CMK (cell line): ENCODE measurements at regions not wholly inside any gene's neighbourhood (a gene's known extent, or its start where the extent isn't known, plus 50 kb on each side); places are given as distances from the start of the nearest gene placed in this dataset.
"Not testable (repeated sequence)": the region's sequence is repeated elsewhere in the genome, so short reads cannot be mapped to it uniquely, and the experiment has no call there.

ENCODE experiments used
- DNase-seq: peaks from one replicate; pipeline ENCODE4 v3.0.0-alpha.2; 2010; ENCODE audit warnings: low read depth

DNA sequence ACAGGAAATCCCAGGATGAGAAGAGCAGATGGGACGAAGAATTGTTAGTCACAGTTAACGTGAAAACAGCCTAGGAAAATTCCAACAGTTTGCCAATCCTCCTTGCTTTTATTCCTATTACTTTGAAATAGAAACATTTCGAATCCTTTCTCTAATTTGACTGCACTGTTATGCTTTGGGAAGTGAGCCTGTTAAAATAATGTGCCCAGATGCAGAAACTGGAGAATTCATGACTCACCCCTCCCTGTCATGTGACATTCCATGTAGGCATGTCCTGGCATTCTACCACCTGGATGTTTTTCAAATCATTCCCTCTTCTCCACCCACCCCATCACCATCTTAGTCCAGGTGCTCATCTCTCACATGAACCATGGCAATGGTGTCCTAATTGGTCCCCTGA is 107.3 kb downstream of the MINAR1 start:
- no peak for DNase-seq

DNA sequence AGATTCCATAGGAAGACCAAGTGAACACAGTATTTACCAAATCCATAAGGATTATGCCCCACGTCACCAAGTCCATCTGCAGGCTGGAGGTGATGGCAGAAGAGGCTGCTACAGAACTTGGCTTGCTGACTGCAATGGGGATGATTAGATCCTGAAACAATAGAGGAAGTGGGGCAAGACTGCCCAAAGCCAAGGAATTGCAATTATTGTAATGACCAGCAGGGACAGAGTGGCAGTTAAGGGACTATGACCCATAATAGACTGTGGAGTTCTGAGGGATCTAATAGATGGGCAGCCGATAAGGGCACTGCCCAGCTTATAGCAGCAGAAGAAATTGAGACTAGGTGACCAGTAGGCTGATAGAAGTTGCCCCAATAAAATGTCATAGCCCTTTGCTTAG is 108.4 kb downstream of the MINAR1 start:
- peak; percentile 5 for DNase-seq

DNA sequence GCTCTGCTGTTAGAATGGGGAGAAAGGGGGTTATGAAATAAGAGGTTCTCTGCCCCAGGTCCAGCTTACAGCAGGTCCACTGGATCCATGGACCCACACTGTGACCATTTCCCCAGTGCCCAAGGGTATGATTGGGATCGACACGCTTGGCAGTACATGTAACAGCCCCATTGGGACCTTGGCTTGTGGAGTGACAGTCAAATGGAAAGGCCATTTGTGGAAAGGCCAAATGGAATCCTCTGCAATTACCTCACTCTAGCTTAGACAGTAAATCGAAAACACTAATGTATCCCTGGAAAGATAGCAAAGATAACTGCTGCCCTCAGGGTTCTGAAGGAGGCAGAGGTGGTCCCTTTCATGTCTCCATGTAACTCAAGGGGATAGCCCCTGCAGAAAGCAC is 109.1 kb downstream of the MINAR1 start:
- no peak for DNase-seq

DNA sequence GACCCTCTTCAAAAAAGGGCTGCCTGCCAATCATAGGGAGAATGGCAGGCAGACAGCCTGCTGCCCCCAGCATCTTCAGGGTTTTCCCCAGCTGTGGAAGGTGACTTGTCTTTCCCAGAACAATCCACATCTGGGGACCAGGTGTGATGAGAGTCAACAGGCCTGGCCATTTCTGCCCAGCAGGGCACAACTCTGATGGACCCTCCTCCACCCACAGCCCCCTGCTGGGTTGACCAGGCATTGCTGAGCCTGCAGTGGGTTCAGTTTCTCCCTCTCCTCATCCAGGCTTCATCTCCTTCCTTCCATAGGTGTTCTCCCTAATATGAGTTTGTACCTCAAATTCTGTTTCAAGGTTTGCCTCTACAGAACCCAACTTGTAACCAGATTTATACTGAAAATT is 111.0 kb downstream of the MINAR1 start:
- no peak for DNase-seq

DNA sequence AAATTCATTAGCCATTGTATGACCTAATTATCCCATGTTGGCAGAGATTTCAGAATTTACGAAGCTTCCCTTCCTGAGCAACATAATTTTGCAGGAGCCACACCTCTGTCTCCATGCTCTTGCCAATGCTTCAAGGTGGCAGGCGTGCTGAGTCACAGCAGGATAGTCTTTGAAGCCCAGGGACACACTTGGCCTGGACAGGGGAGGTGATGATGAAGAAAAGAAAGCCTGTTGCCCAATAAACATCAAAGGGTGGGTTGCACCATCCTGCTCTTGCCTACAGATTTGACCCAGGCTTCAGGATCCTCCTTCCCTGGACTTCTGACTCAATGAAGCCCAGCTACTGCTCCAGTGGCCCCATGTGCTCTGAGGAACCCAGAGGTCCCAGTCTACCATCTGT is 117.1 kb downstream of the MINAR1 start:
- no peak for DNase-seq

DNA sequence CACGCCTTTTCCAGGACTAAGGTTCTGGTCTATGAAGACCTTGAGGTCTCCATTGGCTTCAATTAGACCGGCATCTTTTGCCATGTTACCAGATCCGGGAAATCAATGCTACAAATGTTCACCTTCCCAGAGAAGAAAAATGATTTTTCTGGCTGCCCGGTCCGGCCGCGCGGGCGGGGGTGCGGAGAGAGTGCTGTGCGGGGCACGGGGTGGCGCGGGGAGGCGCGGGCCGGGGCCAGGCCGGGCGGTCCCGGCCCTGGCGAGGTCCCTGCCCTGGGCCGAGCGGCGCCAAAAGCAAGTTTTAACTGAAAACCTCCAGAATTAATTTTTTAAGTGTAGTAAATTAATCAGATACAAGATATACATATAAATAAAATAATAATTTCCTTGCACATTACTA is 128.2 kb downstream of the MINAR1 start:
- no peak for DNase-seq

DNA sequence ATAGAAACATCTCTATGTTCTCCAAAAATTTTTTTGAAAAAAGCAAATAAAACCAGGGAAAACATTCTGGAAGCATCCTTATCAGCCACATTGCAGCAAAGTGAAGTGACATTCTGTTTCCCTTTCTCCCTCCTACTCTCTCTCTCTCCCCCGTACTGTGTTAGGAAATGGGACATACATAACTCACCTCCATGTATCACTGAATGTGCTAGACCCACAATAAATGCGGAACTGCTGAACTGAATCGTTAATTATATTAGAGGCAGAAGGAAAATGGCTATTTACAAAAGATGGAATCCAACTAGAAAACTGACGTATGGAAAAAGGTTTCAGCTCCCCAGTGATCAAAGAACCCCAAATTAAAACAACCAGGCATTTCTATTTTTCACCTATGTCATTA is 129.8 kb downstream of the MINAR1 start:
- DNase-seq, result no peak

DNA sequence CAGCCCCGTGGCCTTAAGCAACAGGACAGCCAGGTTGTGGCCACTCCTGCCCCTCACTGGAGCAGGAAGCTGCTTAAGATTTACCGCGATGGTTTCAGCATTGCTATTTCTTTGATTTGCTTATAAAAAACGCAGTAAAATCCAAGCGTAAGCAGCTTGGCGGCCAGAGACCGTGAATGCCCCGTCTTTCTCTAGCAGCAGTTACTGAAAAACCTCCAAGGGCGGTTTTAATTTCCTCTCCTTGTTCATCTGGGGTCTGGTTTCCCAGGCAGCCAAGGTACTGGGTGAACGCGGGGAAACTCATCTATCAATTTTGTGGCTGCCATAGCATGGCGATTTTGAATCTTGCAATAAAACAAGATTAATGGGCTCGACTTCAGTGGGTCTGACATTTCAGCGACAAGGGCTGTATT is 130.3 kb downstream of the MINAR1 start:
- no peak for DNase-seq

DNA sequence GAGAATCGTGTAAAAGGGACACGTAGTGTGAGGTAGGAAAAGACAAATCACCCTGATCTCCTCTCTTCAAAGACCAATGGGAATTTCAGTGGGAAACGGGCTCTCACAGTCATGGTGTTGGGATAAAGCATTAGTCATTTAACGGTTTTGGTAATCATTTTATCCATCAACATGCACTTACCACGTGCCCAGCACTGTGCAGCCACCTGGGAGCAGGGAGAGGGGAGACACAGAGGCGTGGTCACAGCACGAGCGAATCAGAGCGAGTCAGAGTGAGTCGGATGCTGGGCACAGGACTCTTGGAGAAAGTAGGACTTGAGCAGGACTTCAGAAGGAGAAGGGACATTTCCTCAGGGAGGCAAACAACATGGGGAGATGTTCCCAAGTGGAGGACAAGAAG is 130.8 kb downstream of the MINAR1 start:
- no peak for DNase-seq

DNA sequence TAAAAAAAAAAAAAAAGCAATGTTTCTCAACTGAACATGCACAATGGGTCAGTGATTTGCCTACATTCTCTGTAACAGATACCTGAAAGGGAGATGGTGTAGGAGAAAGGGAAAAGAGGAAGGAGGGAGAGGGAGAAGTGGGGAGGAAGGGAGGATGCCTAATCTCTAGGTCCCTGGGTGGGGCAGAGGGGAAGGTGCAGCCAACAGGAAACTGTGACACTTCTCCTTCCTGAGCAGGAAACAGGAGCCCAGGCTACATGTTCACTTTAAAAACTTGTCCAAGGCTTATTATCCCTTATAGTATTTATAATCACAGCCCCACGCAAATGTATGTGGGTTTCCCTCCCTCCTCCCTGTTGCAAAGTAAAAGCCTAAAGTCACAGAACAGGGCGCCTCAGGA is 137.9 kb downstream of the MINAR1 start:
- DNase-seq, result no peak

DNA sequence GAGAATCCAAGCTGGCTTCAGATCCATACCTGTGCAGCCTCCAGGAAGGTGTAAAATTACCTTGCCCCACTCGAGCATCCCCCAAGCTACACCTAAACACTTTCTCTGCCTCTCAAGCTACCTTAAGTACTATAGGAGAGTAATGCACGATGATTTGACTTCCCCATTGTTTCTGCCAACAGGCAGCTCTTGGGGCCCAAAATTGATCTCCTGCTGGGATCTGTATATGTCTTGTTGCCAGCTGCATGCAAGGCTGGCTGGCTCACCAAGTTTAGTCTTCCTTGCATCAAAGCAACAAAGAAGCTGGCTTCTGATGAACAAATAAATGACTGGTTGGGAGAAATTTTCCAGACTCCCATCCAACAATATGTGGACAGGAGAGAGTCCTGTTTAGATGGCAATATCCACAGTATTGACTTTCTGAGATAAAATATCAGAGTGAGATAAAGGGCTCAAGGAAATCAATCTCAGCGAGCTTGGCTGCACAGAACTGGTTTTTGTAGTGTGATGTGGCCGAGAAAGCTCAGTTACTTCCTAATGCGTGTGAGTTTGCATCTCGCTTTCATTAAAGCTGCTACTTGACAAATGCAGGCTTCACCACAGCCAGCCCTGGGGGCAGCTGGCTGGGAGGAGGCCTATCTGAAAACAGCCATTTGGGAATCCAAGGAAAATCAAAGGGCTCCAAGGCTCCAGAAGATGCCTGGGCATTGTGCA is 140.7 kb downstream of the MINAR1 start:
- no peak for DNase-seq

DNA sequence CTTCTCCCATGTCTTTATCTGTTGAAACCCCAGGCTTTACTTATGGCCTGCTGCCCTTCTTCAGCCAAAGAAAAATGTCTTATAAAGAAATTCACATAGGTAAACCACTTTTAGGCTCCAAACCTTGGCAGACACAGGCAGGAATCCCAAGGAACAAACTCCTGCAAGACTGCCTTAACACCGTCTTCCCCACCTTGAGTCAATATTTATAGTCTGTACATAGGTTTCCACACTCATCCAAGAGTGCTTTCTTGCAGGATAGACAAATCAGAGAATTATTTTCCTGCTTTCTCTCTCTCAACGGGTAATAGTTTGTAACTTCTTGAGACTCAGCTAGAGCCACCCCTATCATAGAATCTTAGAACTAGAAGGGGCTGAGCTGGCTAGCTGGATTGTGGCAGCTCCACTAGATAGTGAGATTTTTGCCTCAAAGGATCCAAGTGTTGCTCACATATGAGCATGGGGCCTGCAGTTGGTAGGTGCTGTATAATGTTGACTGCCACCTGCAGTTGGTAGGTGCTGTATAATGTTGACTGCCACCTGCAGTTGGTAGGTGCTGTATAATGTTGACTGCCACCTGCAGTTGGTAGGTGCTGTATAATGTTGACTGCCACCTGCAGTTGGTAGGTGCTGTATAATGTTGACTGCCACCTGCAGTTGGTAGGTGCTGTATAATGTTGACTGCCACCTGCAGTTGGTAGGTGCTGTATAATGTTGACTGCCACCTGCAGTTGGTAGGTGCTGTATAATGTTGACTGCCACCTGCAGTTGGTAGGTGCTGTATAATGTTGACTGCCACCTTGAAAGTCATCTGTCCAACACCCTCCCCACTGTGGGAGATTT is 142.5 kb downstream of the MINAR1 start:
- DNase-seq, result not testable (repeated sequence)

DNA sequence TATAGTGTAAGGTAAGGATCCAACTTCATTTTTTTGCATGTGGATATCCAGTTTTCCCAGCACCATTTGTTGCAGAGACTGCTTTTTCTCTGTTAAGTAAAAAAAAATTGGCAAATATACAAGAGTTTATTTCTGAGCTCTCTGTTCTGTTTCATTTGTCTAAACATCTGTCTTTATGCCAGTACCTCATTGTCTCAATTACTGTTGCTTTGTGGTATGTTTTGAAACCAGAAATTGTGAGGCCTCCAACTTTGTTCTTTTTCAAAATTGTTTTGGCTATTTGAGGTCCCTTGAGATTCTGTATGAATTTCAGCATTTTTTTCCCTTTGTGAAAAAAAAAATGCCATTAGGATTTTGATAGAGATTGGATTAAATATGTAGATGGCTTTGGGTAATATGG is 150.5 kb downstream of the MINAR1 start:
- DNase-seq, result no peak

DNA sequence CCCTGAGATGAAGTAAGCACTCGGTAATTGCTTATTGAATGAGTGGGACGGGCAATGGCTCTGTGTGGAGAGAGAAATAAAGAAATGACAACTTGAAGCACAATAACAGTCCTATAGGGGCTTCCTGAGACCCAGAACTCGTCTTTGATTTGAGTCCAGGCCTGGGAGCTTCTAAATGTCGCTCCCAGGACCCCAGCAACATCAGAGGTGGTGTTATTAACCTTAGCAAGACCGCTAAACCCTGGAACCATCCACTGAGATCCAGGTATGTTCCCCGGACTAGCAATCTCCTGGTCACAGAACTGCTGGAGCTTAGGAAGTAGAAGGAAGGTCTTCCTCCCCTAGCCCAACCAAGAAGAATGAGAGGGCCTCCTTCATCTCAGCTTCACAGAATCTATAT is 160.0 kb downstream of the MINAR1 start:
- DNase-seq, result no peak

DNA sequence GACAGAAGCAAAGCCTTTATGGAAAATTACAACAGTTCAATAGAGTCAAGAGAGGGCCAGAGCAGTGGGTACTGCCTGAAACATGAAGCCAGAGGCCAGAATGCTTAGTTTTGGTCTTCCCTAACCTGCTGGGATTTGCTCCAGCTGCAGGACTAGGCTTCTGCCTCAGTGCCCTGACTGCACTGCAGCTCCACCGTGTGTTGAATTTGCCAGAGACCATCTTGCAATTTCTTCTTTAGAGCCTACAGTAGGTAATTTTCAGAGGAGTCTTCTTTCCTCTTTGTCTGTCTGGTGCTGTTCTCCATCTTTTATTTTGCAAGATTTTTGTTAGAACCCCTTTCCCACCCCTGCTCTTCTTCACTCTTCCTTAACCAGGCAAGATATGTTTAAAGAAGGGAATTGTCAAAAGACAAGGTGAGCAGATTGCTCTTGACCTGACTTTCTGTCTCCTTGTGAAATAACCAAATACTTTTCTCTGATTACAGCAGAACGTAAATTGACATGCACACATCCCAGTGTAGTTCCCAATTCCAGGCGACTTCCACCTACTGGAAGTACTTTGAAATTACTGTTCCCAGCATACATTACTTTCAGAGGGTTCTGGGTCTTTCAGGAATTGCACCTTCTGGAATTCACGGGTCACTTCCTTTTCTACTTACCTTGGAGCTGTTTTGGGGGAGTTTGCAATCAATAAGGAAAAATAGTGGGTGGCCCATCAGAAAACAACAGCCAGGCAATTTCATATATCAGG is 161.2 kb downstream of the MINAR1 start:
- DNase-seq, result no peak

DNA sequence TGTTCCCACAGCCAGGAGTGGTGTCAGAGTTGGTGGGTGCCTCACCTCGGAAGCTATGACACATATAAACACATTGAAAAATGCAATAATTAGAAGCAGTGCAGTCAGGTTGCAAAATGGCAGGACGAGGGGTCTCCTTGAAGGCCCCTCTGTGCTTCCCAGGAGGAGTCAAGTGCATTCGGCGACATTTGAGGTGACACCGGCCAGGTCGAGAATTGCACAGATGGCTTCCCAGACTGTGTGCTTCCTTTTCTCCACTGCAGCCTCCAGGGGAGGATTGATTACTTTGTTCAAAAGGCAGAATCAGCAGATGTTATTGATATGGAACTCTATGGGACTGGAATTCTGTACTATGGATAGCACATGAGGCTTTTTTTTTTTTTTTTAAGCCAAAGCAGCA is 163.2 kb downstream of the MINAR1 start:
- no peak for DNase-seq

DNA sequence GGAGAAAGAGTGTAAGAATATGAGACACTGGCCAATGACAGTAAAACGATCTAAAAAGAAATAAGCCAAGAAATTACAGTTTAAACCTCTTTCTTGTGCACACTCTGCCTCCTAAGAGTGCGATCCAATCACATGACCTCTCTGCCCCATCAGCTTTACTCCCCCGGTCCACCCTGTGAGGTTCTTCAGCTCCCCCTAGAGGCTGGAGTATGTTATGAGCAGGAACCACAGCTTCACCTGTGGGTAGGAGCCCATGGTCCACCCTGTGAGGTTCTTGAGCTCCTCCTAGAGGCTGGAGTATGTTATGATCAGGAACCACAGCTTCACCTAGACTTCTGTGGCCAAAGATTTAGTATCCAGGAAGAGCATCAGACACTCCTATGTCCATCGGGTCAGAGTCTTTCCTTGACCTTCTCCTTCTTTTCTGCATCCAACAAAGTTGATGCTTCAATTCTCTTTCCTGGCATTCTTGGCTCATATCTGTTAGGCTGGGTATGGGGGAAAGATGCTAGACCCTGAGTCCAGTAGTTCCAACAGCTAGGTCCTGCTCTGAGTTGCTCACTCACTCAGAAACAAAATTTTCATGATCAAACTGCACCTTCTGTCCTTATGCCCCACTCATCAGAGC is 164.0 kb downstream of the MINAR1 start:
- DNase-seq, result peak; percentile 88

DNA sequence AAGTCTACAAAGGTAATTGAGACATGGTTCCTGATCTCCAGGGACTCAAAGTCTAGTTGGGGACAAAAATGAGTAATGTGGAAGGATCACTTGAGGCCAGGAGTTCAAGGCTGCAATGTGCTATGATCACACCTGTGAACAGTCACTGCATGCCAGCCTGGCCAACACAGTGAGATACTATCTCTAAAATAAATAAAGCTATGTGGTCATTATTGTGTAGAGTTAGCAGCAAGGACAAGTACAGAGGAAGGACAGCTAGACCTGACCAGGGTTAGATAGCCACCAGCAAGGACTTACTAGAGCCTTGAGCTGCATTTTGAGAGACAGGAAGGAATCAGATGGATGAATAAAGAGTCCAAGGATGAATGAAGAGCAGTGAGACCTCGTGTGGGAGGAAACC is 166.5 kb downstream of the MINAR1 start:
- DNase-seq, result no peak

DNA sequence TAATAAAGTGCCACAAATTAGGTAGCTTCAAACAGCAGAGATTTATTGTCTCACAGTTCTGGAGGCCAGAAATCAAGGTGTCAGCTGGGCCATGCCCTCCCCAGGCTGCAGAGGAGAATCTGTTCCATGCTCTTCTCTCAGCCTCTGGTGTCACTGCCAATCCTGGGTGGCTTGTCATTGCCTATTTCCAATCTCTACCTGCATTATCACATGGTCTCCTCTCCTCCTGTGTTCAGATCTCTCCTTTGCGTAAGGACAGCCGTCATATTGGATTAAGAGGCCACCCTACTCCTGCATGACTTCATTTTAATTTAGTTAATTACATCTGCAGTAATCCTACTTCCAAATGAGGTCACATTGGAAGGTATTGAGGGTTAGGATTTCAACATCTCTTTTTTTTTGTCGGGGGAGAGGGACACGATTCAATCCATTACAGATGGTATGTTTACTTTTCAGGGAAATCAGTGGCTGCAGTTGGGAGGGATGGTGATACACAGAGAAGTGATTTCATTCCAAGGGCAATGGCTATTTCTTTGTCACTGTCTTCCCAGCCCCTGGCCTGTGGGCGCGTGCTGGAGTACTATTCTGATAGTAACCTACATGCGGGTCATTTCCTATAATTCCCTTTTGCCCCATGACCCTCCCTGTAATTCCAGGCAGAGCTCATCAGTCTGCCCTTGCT is 169.4 kb downstream of the MINAR1 start:
- DNase-seq, result no peak

DNA sequence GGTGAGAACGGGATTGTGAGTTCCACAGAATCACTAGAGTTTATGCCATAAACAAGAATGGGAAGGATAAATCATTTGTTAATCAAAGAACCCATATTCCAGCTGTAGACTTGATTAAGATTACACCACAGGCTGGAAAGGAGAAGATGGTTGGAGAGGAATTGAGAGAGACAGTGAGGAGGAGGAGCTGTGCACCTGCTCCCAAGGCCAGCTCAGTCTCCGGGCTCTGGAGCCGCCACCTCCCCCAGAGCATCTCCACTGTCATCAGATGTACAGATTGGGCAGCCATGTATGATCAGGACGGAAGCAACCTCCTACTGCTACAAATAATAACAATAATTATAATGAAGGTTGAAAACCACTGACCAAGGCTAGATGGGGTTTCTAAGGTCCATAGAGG is 170.0 kb downstream of the MINAR1 start:
- no peak for DNase-seq

DNA sequence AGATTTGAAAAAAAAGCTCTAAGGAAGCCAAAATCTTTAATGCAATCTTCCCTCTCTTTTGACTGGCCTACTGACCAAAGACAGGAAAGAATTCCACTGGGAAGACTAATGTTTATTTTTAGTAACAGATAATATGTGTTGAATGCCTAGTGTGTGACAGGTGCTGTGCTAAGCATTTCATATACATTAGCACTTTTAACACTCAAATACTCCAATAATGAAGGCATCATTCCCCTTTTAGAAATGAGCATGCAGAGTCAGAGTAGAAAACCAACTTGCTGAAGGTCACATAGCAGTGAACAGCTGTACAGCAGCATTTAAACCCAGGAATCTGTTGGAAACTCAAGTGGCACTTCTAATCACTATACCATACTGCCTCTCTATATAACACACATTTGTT is 170.6 kb downstream of the MINAR1 start:
- DNase-seq, result no peak

DNA sequence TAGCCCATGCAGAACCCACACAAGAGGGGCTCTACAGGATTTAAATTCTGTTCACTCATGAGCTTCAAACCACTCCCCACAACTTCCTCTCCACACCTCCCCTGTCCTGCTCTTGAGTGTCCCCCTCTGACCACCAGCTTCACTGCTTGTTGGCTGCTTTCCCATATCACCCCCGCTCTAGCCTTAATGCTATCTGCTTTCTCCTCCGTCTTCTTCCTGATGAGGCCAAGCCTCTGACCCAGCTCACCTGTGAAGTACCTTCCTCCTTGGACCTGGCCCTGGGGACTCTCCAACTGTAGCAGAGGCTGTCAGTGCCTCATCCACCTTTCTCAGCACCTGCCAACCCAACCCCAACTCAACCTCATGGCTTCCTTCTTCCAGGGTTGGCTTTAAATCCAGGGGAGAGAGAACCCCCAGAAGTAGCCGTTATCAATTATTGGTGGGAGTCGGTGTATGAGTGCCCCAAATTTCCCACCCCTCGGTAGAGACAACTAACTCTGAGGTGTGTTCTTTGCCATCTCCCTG is 174.8 kb downstream of the MINAR1 start:
- DNase-seq, result no peak
